Bronchial epithelial cell (primary cell): ENCODE measurements at regions not wholly inside any gene's neighbourhood (a gene's known extent, or its start where the extent isn't known, plus 50 kb on each side); places are given as distances from the start of the nearest gene placed in this dataset.
"Not testable (repeated sequence)": the region's sequence is repeated elsewhere in the genome, so short reads cannot be mapped to it uniquely, and the experiment has no call there.

Experiments used
- DNase-seq: peaks from one replicate; pipeline ENCODE4 v3.0.0-alpha.2; 2010; ENCODE audit warnings: low read depth
- FAIRE-seq: peaks from 2 replicates; lab custom pipeline; 2011; peaks lifted over from hg19 to GRCh38; lab: Jason Lieb, UNC
- H3K27me3 ChIP-seq: 2 replicates; pipeline ENCODE4 v1.5.1; 2011; ENCODE audit warnings: low read length; ENCODE audit not compliant: control insufficient read depth, insufficient read depth
- H3K36me3 ChIP-seq: 2 replicates; pipeline ENCODE4 v1.5.1; 2011; ENCODE audit warnings: low read length; ENCODE audit not compliant: control insufficient read depth, insufficient read depth
- H3K4me3 ChIP-seq: 2 replicates; pipeline ENCODE4 v1.5.1; 2011; ENCODE audit warnings: mild to moderate bottlenecking, low read depth, low read length, control low read depth
- TF ChIP-seq, protein P1 (sequence below): IDR thresholded peaks from 2 replicates; pipeline ENCODE4 v1.5.1; 2011; ENCODE audit warnings: mild to moderate bottlenecking, moderate library complexity, low read length, control low read depth, inconsistent platforms; ENCODE audit not compliant: insufficient read depth, severe bottlenecking

DNA sequence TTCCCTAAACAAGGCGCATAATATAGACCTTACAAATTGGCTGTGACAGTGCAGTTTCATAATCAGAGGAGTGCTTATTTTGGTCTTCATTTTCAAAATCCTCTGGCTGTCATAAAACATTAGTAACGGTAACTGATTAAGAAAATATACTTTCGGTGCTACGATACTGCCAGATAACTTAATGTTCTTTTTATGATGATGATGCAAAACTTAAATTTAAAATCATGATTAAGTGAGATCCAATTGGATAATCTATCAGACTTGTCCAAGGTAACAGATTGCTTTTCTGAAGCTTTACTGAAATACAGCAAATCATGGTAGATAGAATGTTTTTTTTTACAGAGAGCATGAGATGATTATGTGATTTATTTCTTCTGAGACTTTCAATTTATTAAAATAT is 364.2 kb upstream of the CNTN3 start:
- DNase-seq: no peak
- TF ChIP-seq, protein P1, sequence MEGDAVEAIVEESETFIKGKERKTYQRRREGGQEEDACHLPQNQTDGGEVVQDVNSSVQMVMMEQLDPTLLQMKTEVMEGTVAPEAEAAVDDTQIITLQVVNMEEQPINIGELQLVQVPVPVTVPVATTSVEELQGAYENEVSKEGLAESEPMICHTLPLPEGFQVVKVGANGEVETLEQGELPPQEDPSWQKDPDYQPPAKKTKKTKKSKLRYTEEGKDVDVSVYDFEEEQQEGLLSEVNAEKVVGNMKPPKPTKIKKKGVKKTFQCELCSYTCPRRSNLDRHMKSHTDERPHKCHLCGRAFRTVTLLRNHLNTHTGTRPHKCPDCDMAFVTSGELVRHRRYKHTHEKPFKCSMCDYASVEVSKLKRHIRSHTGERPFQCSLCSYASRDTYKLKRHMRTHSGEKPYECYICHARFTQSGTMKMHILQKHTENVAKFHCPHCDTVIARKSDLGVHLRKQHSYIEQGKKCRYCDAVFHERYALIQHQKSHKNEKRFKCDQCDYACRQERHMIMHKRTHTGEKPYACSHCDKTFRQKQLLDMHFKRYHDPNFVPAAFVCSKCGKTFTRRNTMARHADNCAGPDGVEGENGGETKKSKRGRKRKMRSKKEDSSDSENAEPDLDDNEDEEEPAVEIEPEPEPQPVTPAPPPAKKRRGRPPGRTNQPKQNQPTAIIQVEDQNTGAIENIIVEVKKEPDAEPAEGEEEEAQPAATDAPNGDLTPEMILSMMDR: no peak

DNA sequence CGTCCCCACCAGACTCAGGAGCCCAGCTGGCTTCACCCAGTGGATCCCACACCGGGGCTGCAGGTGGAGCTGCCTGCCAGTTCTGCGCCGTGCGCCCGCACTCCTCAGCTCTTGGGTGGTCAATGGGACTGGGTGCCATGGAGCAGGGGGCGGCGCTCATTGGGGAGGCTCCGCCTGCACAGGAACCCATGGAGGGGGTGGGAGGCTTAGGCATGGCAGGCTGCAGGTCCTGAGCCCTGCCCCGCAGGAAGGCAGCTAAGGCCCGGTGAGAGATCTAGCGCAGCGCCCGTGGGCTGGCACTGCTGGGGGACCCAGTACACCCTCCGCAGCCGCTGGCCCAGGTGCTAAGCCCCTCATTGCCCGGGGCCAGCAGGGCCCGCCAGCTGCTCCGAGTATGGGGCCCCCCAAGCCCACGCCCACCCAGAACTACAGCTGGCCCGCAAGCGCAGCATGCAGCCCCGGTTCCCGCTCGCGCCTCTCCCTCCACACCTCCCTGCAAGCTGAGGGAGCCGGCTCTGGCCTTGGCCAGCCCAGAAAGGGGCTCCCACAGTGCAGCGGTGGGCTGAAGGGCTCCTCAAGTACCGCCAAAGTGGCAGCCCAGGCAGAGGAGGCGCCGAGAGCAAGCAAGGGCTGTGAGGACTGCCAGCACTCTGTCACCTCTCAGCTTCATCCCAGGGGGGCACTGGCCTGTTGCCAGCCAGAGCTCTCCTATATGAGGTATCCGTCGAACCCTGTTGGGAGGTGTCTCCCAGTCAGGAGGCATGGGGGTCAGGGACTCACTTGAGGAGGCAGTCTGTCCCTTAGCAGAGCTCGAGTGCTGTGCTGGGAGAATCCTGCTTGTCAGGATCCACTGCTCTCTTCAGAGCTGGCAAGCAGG is 370.8 kb upstream of the CNTN3 start:
- not testable (repeated sequence) for H3K27me3 ChIP-seq, H3K4me3 ChIP-seq, DNase-seq, H3K36me3 ChIP-seq, FAIRE-seq

More for the DNA sequence above, 364.2 kb upstream of the CNTN3 start:
- H3K27me3 ChIP-seq: no peaks in the 10 kb centered on the region
- no peak overlapping the region for H3K4me3 ChIP-seq
- FAIRE-seq: no peak
- H3K36me3 ChIP-seq: no peaks in the 10 kb centered on the region

DNA sequence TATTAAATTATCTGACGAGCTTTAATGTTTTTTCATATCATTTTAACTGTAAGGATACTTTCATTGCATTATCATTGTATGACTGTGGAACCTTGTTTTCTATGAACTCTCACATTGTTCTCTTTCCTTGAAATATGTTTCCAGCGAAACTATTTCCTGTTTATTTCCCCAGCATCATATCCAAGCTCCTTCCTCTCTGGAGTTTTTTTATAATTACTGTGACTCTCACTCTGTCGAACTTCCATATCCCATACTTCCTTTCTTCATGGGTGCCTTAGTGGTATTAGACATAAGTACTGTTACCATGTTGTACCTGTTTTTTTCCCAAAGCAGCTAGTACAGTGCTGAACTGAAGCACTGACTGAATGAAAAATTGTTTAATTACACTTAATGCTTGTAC is 373.6 kb upstream of the CNTN3 start:
- Histone ChIP-seq H3K36me3 (no peaks in the 10 kb centered on the region), H3K27me3 (no peaks in the 10 kb centered on the region), H3K4me3 (no peak overlapping the region)
- TF ChIP-seq, protein P1: no peak
- FAIRE-seq (no peak), DNase-seq (no peak)

DNA sequence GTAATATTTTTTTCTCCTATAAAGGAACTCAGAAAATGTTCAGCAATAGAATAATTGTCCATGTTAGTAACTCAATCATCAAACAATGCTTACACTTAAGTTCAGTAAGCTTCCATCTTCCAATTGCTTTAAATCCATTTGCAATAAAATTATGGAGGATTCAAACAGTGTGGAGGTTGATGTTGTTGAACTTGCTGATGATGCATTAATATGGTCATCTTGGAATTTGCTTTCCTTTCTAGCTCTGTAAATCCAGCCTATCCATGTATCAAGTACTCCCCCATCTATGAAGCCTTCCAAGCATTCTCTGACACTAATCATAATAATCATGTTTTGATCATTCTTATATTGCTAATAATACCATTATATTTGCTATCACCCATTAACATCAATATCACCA is 378.4 kb upstream of the CNTN3 start:
- FAIRE-seq: no peak
- no peak overlapping the region for H3K4me3 ChIP-seq
- no peaks in the 10 kb centered on the region for H3K36me3 ChIP-seq
- TF ChIP-seq, protein P1: no peak
- no peaks in the 10 kb centered on the region for H3K27me3 ChIP-seq
- DNase-seq: no peak

DNA sequence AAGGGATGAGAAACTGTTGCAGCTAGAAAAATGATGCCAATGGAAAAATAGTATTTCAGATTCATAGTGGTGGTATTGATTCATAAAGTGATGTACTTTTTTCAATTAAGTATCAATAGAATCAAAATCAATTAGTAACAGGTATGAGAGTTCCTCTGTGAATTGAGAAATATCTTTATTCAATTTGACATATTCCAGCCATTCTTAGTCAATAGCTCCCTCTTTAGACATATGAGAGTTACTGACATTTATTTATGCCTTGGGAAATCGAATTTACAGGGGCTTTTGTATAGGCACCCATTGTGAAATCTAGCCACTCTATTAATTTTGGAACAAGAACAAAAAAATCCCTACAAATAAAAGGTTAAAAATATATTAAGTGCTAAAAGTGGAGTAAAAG is 386.9 kb upstream of the CNTN3 start:
- TF ChIP-seq, protein P1: peak; percentile 3
- FAIRE-seq: no peak
- peak; percentile 22 for DNase-seq
- no peaks in the 10 kb centered on the region for H3K27me3 ChIP-seq
- H3K36me3 ChIP-seq: no peaks in the 10 kb centered on the region
- no peak overlapping the region for H3K4me3 ChIP-seq

DNA sequence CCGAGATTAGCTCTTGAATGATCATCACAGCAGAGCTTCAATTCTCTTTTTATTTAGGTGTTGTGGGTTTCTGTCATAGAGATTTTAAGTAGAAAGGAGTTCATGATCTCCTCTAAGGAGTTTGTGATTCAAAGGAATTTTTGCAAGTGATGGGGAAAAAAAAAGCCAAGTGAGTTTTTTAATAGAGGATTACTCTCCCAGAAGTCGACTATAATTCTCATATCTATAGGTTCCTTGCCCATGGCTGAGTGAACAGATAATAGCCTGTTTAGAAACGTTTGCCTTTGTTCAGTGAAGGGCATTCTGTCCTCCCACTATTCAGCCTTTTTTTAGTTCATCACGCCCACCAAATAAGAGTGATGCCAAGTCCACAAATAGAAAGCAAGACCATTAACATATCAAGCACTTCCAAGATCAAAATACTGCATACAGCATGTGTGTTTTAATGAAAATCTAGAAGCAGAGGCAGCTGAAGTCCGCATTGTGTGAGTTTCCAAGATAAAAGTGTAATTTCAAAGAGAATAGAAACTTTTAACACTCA is 398.4 kb upstream of the CNTN3 start:
- FAIRE-seq (no peak), DNase-seq (no peak)
- Histone ChIP-seq H3K36me3 (no peaks in the 10 kb centered on the region), H3K27me3 (no peaks in the 10 kb centered on the region), H3K4me3 (no peak overlapping the region)
- TF ChIP-seq, protein P1: no peak
